HG03025 (cell line): ENCODE measurements at regions not wholly inside any gene's neighbourhood (a gene's known extent, or its start where the extent isn't known, plus 50 kb on each side); places are given as distances from the start of the nearest gene placed in this dataset.
"Not testable (repeated sequence)": the region's sequence is repeated elsewhere in the genome, so short reads cannot be mapped to it uniquely, and the experiment has no call there.

Source experiments
- ATAC-seq: cut with Tn5 transposase; IDR thresholded peaks from one replicate; pipeline ENCODE4 v1.9.1; 2021; ENCODE audit warnings: mild to moderate bottlenecking, moderate library complexity; ENCODE audit not compliant: unreplicated experiment, low FRiP score

- ATAC-seq, result no peak
These were observed 86.8 kb downstream of the NDUFA12 start for GRCh38 chr12:94916663-94917062.

GRCh38 chr12:94909663-94910062 is 93.8 kb downstream of the NDUFA12 start:
- ATAC-seq, result no peak

- ATAC-seq, result not testable (repeated sequence)
These were observed 97.7 kb downstream of the NDUFA12 start for GRCh38 chr12:94905749-94906148.

- no peak for ATAC-seq
These were observed 103.0 kb downstream of the NDUFA12 start for GRCh38 chr12:94900496-94900895.

- ATAC-seq, result no peak
These were observed 105.1 kb downstream of the NDUFA12 start for GRCh38 chr12:94898388-94898787.

- ATAC-seq, result no peak
These were observed 110.8 kb downstream of the NDUFA12 start for GRCh38 chr12:94892544-94893267.

- ATAC-seq, result no peak
These were observed 113.9 kb downstream of the NDUFA12 start for GRCh38 chr12:94889445-94890210.

- ATAC-seq, result no peak
These were observed 124.0 kb downstream of the NDUFA12 start for GRCh38 chr12:94879542-94879941.

GRCh38 chr12:94875525-94875924 is 128.0 kb downstream of the NDUFA12 start:
- no peak for ATAC-seq

- ATAC-seq, result no peak
These were observed 128.8 kb downstream of the NDUFA12 start for GRCh38 chr12:94874518-94875302.

- peak; percentile 59 for ATAC-seq
These were observed 129.6 kb downstream of the NDUFA12 start for GRCh38 chr12:94873734-94874517.

- peak; percentile 38 for ATAC-seq
These were observed 130.3 kb downstream of the NDUFA12 start for GRCh38 chr12:94872971-94873733.

GRCh38 chr12:94872671-94872970 is 130.9 kb downstream of the NDUFA12 start:
- ATAC-seq, result no peak

GRCh38 chr12:94872007-94872653 is 131.4 kb downstream of the NDUFA12 start:
- no peak for ATAC-seq

- no peak for ATAC-seq
These were observed 133.0 kb downstream of the NDUFA12 start for GRCh38 chr12:94870511-94870910.

GRCh38 chr12:94868161-94868560 is 135.3 kb downstream of the NDUFA12 start:
- no peak for ATAC-seq

- ATAC-seq, result no peak
These were observed 136.2 kb downstream of the NDUFA12 start for GRCh38 chr12:94867066-94867855.

- ATAC-seq, result no peak
These were observed 138.5 kb downstream of the NDUFA12 start for GRCh38 chr12:94864987-94865386.
